Mucosa of rectum (tissue), 2 donors: ENCODE measurements at regions not wholly inside any gene's neighbourhood (a gene's known extent, or its start where the extent isn't known, plus 50 kb on each side); places are given as distances from the start of the nearest gene placed in this dataset.
A peak's percentile ranks its signal among the peaks of the same experiment; 100 is the strongest.
"Not testable (repeated sequence)": the region's sequence is repeated elsewhere in the genome, so short reads cannot be mapped to it uniquely, and the experiment has no call there.

Experiments used
- H3K27ac ChIP-seq, 2 donors: one replicate each; pipeline ENCODE4 v1.7.0; 2013; ENCODE audit warnings: inconsistent platforms in 2 of 2, low read depth in 2 of 2, low read length in 2 of 2
- H3K27me3 ChIP-seq, 2 donors: one replicate each; pipeline ENCODE4 v1.7.0; 2013; ENCODE audit warnings: low read length in 2 of 2; ENCODE audit not compliant: control insufficient read depth in 2 of 2, insufficient read depth in 2 of 2
- H3K36me3 ChIP-seq, 2 donors: one replicate each; pipeline ENCODE4 v1.7.0; 2013; ENCODE audit warnings: low read length in 2 of 2; ENCODE audit not compliant: control insufficient read depth in 2 of 2, insufficient read depth in 2 of 2
- H3K4me1 ChIP-seq, 2 donors: one replicate each; pipeline ENCODE4 v1.7.0; 2013; ENCODE audit warnings: low read length in 2 of 2, mild to moderate bottlenecking in 1 of 2; ENCODE audit not compliant: control insufficient read depth in 2 of 2, insufficient read depth in 2 of 2
- H3K4me3 ChIP-seq, 2 donors: one replicate each; pipeline ENCODE4 v1.7.0; 2013; ENCODE audit warnings: low read length in 2 of 2
- H3K9ac ChIP-seq, 2 donors: one replicate each; pipeline ENCODE4 v1.7.0; 2013; ENCODE audit warnings: low read length in 2 of 2, low read depth in 1 of 2, mild to moderate bottlenecking in 1 of 2
- H3K9me3 ChIP-seq, 2 donors: one replicate each; pipeline ENCODE4 v1.7.0; 2013; ENCODE audit warnings: low read length in 2 of 2; ENCODE audit not compliant: control insufficient read depth in 2 of 2
- donor health status: healthy.
- donor health status: Normal muscosa, but diverticular disease.

DNA sequence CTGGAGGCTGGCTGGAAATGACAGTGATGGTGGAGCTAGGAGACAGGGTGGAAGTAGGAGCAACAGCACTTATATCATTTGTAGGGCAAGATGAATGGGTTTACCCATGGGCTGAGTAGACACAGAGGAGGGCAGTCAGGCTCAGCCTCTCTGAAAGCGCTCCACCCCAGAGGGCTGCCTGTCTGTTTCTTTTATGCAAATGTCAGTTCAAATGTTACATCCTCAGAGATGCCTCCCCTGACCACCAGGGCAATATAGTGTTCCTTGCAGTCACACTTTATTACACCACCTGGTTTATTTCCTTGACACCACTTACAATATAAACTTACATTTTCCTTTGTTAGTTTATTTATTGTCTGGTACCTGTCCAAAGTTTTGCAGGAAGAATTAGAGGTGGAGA is 159.5 kb upstream of the IL12B start:
- H3K4me3 ChIP-seq, result no peak overlapping the region
- no peaks in the 10 kb centered on the region for H3K36me3 ChIP-seq
- no peak overlapping the region for H3K27ac ChIP-seq
- H3K27me3 ChIP-seq, result no peaks in the 10 kb centered on the region
- no peaks in the 10 kb centered on the region for H3K9me3 ChIP-seq
- H3K4me1 ChIP-seq, result no peaks in the 10 kb centered on the region
- no peak overlapping the region for H3K9ac ChIP-seq

DNA sequence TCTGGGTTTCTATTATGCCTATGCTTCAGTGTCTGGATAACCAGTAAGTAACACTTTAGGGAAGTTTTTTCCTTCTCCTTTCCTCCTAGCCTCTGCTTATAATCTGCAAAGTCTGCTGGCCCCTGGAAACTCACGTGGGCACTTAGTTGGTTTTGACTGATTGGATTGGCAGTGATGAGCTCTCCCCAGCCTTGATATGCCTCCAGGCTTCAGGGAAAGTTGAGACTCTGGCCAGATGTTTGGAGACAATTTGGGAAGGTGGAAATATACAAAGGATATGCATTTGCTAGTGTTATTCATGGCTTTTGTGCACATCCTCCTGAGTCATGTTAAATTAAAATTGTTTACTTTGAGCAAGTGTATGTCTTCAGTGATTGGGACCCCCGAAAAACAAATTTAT is 160.2 kb upstream of the IL12B start:
- no peaks in the 10 kb centered on the region for H3K27me3 ChIP-seq
- H3K36me3 ChIP-seq, result no peaks in the 10 kb centered on the region
- no peak overlapping the region for H3K9ac ChIP-seq
- no peaks in the 10 kb centered on the region for H3K4me1 ChIP-seq
- no peak overlapping the region for H3K27ac ChIP-seq
- H3K9me3 ChIP-seq, result no peaks in the 10 kb centered on the region
- no peak overlapping the region for H3K4me3 ChIP-seq

DNA sequence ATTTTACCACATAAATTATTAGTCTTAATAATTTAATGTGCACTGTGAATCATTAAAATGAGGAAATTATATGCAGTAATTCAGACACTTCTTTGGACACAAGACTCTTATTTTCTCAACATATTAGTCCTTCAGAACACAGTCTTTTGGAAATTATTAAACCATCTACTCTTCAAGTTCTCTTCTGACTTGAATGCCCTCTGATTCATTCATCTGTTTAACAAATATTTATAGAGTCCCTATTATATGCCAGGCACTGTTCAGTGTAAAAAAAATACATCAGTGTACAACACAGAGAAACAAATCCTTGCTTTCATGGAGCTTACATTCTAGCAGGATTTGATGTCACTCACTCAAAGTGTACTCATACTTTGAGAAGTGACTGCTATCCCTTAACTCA is 163.4 kb upstream of the IL12B start:
- no peaks in the 10 kb centered on the region for H3K9me3 ChIP-seq
- H3K27me3 ChIP-seq, result no peaks in the 10 kb centered on the region
- no peaks in the 10 kb centered on the region for H3K4me1 ChIP-seq
- no peak overlapping the region for H3K4me3 ChIP-seq
- no peak overlapping the region for H3K9ac ChIP-seq
- no peaks in the 10 kb centered on the region for H3K36me3 ChIP-seq
- H3K27ac ChIP-seq, result no peak overlapping the region

DNA sequence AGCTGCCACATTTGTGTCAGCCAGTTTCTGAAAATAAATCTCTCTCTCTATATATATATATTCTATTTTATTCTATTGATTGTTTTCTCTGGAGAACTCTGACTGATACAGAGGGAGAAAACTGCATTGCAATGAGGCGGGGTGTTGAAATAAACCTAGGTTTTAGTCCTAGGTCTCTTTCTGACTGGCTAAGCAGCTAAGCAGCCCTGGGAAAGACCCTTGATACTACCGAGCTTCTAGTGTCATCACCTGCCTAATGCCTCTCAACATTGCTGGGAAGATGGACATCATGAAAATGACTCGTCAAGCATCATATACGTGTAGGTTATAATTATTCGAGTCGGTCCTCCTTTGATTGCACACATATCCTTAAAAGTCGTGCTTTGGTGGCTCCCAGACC is 166.5 kb upstream of the IL12B start:
- no peaks in the 10 kb centered on the region for H3K36me3 ChIP-seq
- no peak overlapping the region for H3K27ac ChIP-seq
- H3K27me3 ChIP-seq, result no peaks in the 10 kb centered on the region
- no peak overlapping the region for H3K4me3 ChIP-seq
- no peaks in the 10 kb centered on the region for H3K4me1 ChIP-seq
- H3K9me3 ChIP-seq, result no peaks in the 10 kb centered on the region
- no peak overlapping the region for H3K9ac ChIP-seq

DNA sequence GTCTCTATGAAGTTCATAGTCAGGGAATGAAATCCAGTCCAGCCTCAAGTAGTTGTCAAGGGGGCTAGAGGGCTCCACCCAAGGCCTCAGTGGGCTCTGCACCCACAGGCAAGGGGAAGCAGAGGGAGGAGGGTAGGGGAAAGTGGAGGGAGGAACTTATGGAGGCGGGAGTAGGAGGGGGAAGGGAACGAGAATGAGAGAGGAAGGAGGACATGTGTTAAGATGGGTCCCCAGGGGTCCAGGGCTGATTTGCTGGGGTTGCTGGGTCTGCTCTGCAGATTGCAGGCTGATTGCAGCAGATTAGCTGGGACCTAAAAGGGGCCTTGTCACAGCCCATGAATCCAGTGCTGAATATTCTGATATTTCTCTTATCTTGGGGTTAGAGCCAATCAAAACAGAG is 166.9 kb upstream of the IL12B start:
- no peaks in the 10 kb centered on the region for H3K27me3 ChIP-seq
- no peaks in the 10 kb centered on the region for H3K4me1 ChIP-seq
- no peaks in the 10 kb centered on the region for H3K36me3 ChIP-seq
- no peaks in the 10 kb centered on the region for H3K9me3 ChIP-seq
- H3K9ac ChIP-seq, result no peak overlapping the region
- H3K4me3 ChIP-seq, result no peak overlapping the region
- no peak overlapping the region for H3K27ac ChIP-seq

- no peaks in the 10 kb centered on the region for H3K9me3 ChIP-seq
- no peak overlapping the region for H3K4me3 ChIP-seq
- no peak overlapping the region for H3K27ac ChIP-seq
- H3K9ac ChIP-seq, result no peak overlapping the region
- no peaks in the 10 kb centered on the region for H3K4me1 ChIP-seq
- H3K36me3 ChIP-seq, result no peaks in the 10 kb centered on the region
- no peaks in the 10 kb centered on the region for H3K27me3 ChIP-seq
Observed at GRCh38 chr5:159498630-159499029, 168.3 kb upstream of the IL12B start.

DNA sequence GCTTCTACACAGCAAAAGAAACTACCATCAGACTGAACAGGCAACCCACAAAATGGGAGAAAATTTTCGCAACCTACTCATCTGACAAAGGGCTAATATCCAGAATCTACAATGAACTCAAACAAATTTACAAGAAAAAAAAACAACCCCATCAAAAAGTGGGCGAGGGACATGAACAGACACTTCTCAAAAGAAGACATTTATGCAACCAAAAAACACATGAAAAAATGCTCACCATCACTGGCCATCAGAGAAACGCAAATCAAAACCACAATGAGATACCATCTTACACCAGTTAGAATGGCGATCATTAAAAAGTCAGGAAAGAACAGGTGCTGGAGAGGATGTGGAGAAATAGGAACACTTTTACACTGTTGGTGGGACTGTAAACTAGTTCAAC is 171.8 kb upstream of the IL12B start:
- H3K27ac ChIP-seq, H3K9me3 ChIP-seq, H3K27me3 ChIP-seq, H3K4me1 ChIP-seq, H3K9ac ChIP-seq, H3K4me3 ChIP-seq, H3K36me3 ChIP-seq: not testable (repeated sequence)

- H3K4me3 ChIP-seq, result no peak overlapping the region
- no peaks in the 10 kb centered on the region for H3K9me3 ChIP-seq
- H3K27ac ChIP-seq, result no peak overlapping the region
- no peaks in the 10 kb centered on the region for H3K27me3 ChIP-seq
- H3K4me1 ChIP-seq, result no peaks in the 10 kb centered on the region
- H3K36me3 ChIP-seq, result no peaks in the 10 kb centered on the region
- no peak overlapping the region for H3K9ac ChIP-seq
Observed at GRCh38 chr5:159503236-159503635, 172.9 kb upstream of the IL12B start.

DNA sequence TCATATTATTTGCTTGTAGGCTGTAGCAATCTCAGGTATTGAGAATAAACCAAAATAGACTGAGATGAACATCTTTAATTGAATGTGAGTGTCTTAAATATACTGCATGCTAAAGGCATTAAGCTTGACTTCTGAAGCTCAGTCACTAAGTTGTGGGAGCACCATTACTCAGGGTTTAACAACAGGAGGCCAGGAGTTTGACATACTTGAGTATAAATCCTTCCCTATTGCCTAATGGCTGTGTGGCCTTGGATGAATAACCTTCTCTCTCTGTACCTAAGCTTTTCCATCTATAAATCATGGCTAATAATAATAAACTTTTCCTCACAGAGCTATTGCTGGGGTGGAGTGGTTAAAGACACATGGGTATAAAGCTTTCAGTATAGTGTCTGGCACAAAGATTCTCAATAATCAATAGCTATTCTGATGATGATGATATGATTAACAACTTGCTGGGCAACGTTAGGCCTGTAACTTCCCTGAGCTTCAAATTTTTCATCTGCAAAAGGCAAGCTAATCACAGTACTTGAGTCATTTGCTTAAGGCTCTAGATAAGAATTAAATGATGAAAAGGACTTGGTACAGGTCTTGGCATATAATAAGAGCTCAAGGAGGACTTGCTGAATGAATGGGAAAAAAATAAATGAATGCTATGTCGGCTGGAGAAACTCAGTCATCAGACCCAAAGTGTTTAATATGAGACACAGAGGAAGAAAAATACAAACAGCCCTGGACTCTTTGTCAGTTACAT is 174.0 kb upstream of the IL12B start:
- no peak overlapping the region for H3K27ac ChIP-seq
- no peaks in the 10 kb centered on the region for H3K36me3 ChIP-seq

DNA sequence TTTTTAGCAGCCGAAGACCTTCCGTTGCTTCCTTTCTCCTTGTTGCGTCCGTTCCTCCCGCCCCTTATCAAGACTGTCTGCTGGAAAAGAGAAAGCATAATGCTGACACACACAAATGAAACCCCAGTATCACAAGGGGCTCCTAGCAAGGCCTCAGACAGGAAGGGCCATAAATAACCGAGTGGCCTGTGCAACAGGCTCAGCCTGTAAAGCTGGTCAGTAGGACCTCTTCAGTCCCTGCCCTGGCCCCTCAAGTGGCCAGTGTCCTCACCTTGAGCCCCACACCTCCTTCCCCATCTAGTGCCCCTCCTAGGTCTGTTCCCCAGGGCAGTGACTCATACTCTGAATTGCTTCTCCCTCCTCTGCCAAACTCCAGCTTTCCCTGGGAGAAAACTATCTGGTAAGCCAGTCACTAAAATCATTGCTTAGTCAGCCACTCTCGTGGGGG is 174.6 kb upstream of the IL12B start:
- Histone ChIP-seq H3K27me3 (no peaks in the 10 kb centered on the region), H3K36me3 (no peaks in the 10 kb centered on the region), H3K9ac (no peak overlapping the region), H3K9me3 (no peaks in the 10 kb centered on the region), H3K27ac (peak overlapping the region; percentile 43 to 46), H3K4me3 (no peak overlapping the region), H3K4me1 (no peaks in the 10 kb centered on the region)

More for the DNA sequence above, 174.0 kb upstream of the IL12B start:
- no peak overlapping the region for H3K4me3 ChIP-seq
- H3K9ac ChIP-seq, result no peak overlapping the region
- H3K4me1 ChIP-seq, result no peaks in the 10 kb centered on the region
- H3K27me3 ChIP-seq, result no peaks in the 10 kb centered on the region
- H3K9me3 ChIP-seq, result no peaks in the 10 kb centered on the region

DNA sequence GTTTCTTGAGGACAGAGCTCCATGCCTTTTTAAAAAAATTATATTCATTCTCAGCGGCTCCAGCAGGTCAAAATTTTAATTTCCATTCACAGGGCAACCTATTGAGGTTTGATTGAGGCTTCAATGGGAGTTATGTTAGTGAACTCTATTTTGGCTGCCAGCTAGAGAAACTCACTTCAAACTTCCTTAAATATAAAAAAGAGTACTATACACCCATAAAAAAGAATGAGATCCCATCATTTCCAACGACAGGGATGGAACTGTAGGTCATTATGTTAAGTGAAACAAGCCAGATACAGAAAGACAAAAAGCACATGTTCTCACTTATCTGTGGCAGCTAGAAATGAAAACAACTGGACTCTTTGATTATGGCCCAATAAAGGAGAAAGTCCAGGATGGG is 176.8 kb upstream of the IL12B start:
- Histone ChIP-seq H3K27me3 (no peaks in the 10 kb centered on the region), H3K27ac (no peak overlapping the region), H3K9ac (no peak overlapping the region), H3K4me3 (no peak overlapping the region), H3K36me3 (no peaks in the 10 kb centered on the region), H3K9me3 (no peaks in the 10 kb centered on the region), H3K4me1 (no peaks in the 10 kb centered on the region)
